Erythroblast (primary cell): ENCODE measurements at regions not wholly inside any gene's neighbourhood (a gene's known extent, or its start where the extent isn't known, plus 50 kb on each side); places are given as distances from the start of the nearest gene placed in this dataset.

Experiments used
- GATA1 ChIP-seq: IDR thresholded peaks from 2 replicates; pipeline ENCODE4 v1.6.1; 2011; ENCODE audit warnings: low read depth, mild to moderate bottlenecking, control low read depth, low read length, moderate library complexity
- POLR2A ChIP-seq: IDR thresholded peaks from 2 replicates; pipeline ENCODE4 v1.6.1; 2011; ENCODE audit warnings: mild to moderate bottlenecking, low read length

- TF ChIP-seq POLR2A (no peak), GATA1 (no peak)
Observed at GRCh38 chr14:76292561-76292960, 83.4 kb upstream of the ESRRB start.
